ENCODE measurements at regions not wholly inside any gene's neighbourhood (a gene's known extent, or its start where the extent isn't known, plus 50 kb on each side); places are given as distances from the start of the nearest gene placed in this dataset.

DNA sequence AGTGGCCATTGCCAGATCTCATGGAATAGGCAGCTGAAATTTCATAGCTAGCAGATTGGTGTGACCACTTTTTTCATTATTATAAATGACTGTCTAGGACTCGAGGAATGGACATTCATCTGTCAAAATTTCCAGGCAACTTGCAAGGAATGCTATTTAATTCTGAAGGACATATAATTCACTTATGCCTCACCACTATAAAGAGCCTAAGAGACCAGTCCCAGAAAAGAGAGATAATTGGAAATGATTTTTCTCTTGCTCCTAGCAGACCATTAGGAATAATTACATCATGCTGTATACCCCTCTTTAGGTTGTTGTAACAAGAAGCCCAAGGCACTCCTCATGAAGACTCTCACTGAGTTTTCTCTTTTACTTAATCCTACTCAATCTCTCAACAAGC is 557.4 kb upstream of the RAB6C start:
- DNase-seq (ENCODE audit: insufficient read length, low spot score): no peak
- TF ChIP-seq POLR2A (IDR thresholded peaks at IDR 0.05; ENCODE audit: low read depth, low read length) (no peak), SPI1 (IDR thresholded peaks at IDR 0.05; ENCODE audit: low read depth, low read length) (no peak), POU2F2 (IDR thresholded peaks at IDR 0.05; ENCODE audit: low read depth, low read length) (no peak), POLR2AphosphoS5 (IDR thresholded peaks at IDR 0.05; ENCODE audit: low read depth, low read length) (no peak), TAF1 (IDR thresholded peaks at IDR 0.05; ENCODE audit: low read depth, low read length) (no peak), PAX5 (IDR thresholded peaks at IDR 0.05; ENCODE audit: insufficient read depth, low read length, severe bottlenecking) (no peak)
- no peak for FAIRE-seq

DNA sequence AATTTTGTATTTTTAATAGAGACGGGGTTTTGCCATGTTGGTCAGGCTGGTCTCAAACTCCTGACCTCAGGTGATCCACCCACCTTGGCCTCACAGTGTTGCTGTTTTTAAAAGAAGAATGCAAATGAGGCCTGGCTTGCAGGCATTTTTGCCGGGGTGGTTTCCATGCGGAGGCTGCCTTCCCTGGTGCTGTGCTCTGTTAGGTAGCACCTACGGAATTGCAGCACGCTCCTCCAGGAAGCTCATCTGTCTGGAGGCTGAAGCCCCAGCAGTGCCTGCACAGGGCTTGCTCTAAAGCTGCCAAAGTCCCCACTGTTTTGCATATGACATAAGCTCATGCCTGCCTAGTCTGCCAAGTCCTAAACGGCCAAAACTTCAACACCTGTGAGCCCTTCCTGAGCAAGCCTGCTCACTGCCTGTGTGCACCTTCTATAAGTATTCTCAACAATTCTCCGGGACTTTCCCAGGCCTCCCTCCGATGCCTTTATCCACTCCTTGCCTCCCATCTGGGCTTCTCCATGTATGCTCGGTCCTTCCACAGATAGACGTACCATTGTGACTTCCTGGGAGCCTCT is 551.3 kb upstream of the RAB6C start:
- TF ChIP-seq POU2F2 (IDR thresholded peaks at IDR 0.05; ENCODE audit: low read depth, low read length) (no peak), SPI1 (IDR thresholded peaks at IDR 0.05; ENCODE audit: low read depth, low read length) (no peak)
- FAIRE-seq (no peak), DNase-seq (ENCODE audit: insufficient read length, low spot score) (no peak)

DNA sequence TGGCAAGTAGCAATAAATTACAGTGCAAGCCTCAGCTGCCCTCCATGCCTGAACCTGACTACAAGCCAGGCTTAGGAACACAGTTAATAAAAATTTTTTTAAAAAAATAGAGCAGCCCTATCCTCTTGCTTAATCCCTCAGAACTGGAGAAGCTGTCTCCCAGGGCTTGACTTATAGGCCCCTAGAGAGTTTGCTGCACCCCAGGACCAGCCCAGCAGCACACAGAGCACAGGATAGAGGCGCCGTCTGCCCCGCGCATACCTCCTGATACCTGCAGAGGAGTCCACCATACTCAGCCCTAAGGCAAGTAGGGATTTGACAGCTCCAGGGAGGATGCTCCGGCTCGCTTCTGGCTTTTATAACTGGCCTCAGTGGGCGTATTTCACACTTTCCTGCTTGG is 548.6 kb upstream of the RAB6C start:
- FAIRE-seq: no peak
- DNase-seq (ENCODE audit: insufficient read length, low spot score): no peak

DNA sequence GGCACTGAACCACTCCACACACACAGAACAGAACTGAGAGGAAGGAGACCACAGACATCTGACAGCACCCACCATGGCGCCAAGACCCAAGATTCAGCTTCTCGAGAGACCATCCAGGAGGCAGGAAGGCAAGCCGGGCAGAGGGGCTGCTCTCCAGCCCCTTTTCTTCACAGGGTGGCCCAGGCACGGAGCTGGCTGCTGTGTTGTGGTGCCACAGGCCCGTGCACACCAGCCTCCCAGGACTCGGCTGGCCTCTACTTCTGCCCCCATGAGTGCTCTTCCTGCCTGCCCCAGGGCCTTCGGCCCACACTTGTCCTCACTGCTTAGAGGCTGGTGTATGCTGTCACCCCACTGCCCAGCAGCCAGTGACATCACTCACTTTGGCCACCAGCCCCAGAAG is 547.6 kb upstream of the RAB6C start:
- TF ChIP-seq POLR2A (IDR thresholded peaks at IDR 0.05; ENCODE audit: low read depth, low read length) (no peak), POLR2AphosphoS5 (IDR thresholded peaks at IDR 0.05; ENCODE audit: low read depth, low read length) (no peak), SPI1 (IDR thresholded peaks at IDR 0.05; ENCODE audit: low read depth, low read length) (no peak), PAX5 (IDR thresholded peaks at IDR 0.05; ENCODE audit: insufficient read depth, low read length, severe bottlenecking) (no peak), POU2F2 (IDR thresholded peaks at IDR 0.05; ENCODE audit: low read depth, low read length) (no peak), TAF1 (IDR thresholded peaks at IDR 0.05; ENCODE audit: low read depth, low read length) (no peak)
- no peak for FAIRE-seq
- DNase-seq (ENCODE audit: insufficient read length, low spot score): no peak

More for the DNA sequence above, 548.6 kb upstream of the RAB6C start:
- TF ChIP-seq POLR2A (IDR thresholded peaks at IDR 0.05; ENCODE audit: low read depth, low read length) (no peak), POU2F2 (IDR thresholded peaks at IDR 0.05; ENCODE audit: low read depth, low read length) (no peak), POLR2AphosphoS5 (IDR thresholded peaks at IDR 0.05; ENCODE audit: low read depth, low read length) (no peak), SPI1 (IDR thresholded peaks at IDR 0.05; ENCODE audit: low read depth, low read length) (no peak), TAF1 (IDR thresholded peaks at IDR 0.05; ENCODE audit: low read depth, low read length) (no peak), PAX5 (IDR thresholded peaks at IDR 0.05; ENCODE audit: insufficient read depth, low read length, severe bottlenecking) (no peak)

DNA sequence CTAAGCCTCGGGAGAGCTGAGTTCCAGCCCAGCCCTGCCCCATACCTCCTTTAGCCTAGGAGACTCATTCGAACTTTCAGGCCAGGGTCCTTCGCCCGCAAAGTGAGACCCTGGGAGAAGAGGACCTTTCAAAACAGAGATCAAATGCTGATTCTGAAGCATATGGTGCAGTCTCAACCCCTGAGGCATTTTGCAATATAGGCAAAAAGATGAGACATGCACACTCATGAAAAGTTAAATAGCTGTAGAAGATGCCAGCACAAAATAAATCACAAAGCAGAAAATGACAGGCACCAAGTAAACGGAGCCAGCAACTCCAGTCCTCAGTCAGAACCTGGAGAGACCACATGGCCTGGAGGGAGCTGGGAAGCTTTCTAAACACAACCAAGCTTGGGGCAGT is 542.7 kb upstream of the RAB6C start:
- no peak for TF ChIP-seq POLR2AphosphoS5 (IDR thresholded peaks at IDR 0.05; ENCODE audit: low read depth, low read length)
- TF ChIP-seq SPI1 (IDR thresholded peaks at IDR 0.05; ENCODE audit: low read depth, low read length): no peak
- no peak for TF ChIP-seq POU2F2 (IDR thresholded peaks at IDR 0.05; ENCODE audit: low read depth, low read length)
- TF ChIP-seq TAF1 (IDR thresholded peaks at IDR 0.05; ENCODE audit: low read depth, low read length): no peak
- DNase-seq (ENCODE audit: insufficient read length, low spot score) (no peak), FAIRE-seq (no peak)

DNA sequence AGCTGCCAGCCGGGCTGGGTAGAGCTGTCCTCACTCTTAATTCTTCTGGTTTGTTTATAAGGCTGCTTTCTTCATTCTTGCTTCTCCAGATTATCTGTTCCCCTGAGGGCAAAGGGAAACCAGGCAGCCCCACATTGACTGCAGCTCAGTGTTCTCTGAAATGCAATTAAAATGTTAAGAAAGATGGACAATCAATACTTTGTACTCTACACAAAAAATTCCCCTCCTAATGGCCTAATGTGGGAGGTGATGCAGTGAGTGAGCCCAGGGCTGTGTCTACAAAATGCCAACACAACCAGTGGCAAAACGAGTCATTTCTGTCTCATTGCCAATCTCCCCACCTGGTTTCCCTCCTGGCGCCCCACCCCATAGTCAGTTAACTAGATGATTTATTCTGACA is 541.7 kb upstream of the RAB6C start:
- FAIRE-seq: no peak
- no peak for DNase-seq (ENCODE audit: insufficient read length, low spot score)
- TF ChIP-seq POU2F2 (IDR thresholded peaks at IDR 0.05; ENCODE audit: low read depth, low read length) (no peak), PAX5 (IDR thresholded peaks at IDR 0.05; ENCODE audit: insufficient read depth, low read length, severe bottlenecking) (no peak), POLR2A (IDR thresholded peaks at IDR 0.05; ENCODE audit: low read depth, low read length) (no peak), POLR2AphosphoS5 (IDR thresholded peaks at IDR 0.05; ENCODE audit: low read depth, low read length) (no peak), TAF1 (IDR thresholded peaks at IDR 0.05; ENCODE audit: low read depth, low read length) (no peak), SPI1 (IDR thresholded peaks at IDR 0.05; ENCODE audit: low read depth, low read length) (no peak)

DNA sequence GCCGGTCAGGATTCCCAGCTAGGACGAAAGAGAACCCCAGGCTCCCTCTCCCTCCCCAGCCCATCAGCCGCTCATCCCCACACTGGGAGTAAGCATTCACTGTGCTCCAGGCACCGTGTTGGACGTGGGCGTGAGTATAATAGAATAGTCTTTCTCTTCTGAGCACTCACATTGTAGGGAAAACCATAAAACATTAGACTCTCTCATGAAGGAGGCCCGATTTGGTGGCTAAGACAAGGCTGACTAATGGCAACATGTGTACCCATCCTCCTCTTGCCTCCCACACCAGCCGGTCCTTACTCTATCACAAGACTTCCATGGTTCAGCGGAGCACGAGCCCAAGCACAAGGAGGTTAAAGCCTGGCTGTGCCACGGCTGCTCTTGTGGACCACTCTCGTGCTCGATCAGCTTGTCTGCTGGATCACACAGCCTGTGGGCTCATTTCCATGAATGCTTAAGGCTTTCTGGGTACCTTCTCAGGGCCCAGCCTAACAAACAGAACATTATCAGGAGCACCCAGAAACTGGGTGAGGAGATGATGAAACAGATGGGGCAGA is 540.9 kb upstream of the RAB6C start:
- FAIRE-seq: no peak
- no peak for DNase-seq (ENCODE audit: insufficient read length, low spot score)
- TF ChIP-seq POLR2AphosphoS5 (IDR thresholded peaks at IDR 0.05; ENCODE audit: low read depth, low read length) (no peak), TAF1 (IDR thresholded peaks at IDR 0.05; ENCODE audit: low read depth, low read length) (no peak), POLR2A (IDR thresholded peaks at IDR 0.05; ENCODE audit: low read depth, low read length) (no peak), SPI1 (IDR thresholded peaks at IDR 0.05; ENCODE audit: low read depth, low read length) (no peak), PAX5 (IDR thresholded peaks at IDR 0.05; ENCODE audit: insufficient read depth, low read length, severe bottlenecking) (no peak), POU2F2 (IDR thresholded peaks at IDR 0.05; ENCODE audit: low read depth, low read length) (no peak)

DNA sequence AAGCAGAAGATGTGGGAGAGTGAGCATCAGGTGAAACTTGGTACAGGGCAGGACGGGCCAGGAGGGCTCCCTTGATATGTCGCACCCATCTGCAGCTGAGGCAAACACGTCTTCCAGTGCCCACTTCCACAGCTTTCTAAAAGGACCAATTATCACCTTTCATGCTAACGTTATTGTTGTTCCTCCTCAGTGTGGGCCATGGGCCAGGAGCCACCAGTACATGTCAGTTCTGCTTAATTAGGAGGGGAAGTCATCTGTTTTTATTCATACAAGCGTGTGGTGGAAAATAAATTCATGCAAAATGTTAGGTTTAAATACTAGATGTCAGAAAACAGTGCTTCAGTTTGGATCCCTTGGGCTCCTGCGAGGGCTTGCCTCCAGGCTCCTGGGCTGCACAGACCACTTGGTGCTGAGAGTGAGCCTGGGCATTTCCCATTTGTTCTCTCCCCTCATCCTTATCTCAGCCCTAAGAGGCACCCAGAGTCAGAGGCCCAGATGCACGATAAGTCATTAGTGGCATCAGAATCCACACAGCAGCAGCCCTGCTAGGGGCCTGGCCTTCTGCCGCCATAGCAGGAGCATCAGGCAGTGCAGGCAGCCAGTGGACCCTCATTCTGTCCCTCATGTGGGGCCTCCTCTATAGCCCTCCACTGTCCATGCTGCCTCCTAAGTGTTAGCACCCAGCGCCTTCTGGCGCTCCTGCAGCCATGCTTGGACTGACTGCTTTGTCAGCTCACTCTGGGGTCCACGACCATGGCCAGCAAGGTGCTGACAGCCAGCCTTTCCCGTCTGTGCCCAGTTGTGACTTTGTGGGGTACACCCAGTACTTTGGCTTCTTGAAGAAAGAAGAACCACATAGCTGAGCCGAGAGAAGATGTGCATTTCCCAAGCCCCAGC is 539.8 kb upstream of the RAB6C start:
- TF ChIP-seq POLR2AphosphoS5 (IDR thresholded peaks at IDR 0.05; ENCODE audit: low read depth, low read length): no peak
- no peak for TF ChIP-seq POLR2A (IDR thresholded peaks at IDR 0.05; ENCODE audit: low read depth, low read length)
- TF ChIP-seq SPI1 (IDR thresholded peaks at IDR 0.05; ENCODE audit: low read depth, low read length): no peak
- TF ChIP-seq POU2F2 (IDR thresholded peaks at IDR 0.05; ENCODE audit: low read depth, low read length): no peak
- TF ChIP-seq TAF1 (IDR thresholded peaks at IDR 0.05; ENCODE audit: low read depth, low read length): no peak
- TF ChIP-seq PAX5 (IDR thresholded peaks at IDR 0.05; ENCODE audit: insufficient read depth, low read length, severe bottlenecking): no peak
- no peak for FAIRE-seq
- DNase-seq (ENCODE audit: insufficient read length, low spot score): no peak

DNA sequence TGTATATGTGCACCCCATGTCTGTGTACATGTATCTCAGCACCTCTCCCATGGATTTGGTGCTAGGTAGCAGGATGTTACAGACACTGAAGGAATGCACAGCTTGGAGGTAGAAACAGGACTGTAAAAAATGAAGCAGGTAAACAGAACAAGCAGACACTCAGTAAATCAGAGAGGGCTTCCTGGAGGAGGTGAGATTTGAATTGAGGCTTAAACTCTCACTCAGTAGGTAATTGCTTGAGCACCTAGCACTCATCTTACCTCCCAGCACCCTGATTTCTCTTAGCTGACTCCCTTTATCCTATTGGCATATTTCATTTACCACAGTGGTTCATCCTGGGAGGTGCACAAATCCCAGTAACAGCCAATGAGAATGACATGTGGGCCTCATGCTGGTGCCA is 537.9 kb upstream of the RAB6C start:
- FAIRE-seq: no peak
- TF ChIP-seq POLR2A (IDR thresholded peaks at IDR 0.05; ENCODE audit: low read depth, low read length): no peak
- no peak for TF ChIP-seq SPI1 (IDR thresholded peaks at IDR 0.05; ENCODE audit: low read depth, low read length)
- TF ChIP-seq POU2F2 (IDR thresholded peaks at IDR 0.05; ENCODE audit: low read depth, low read length): no peak
- no peak for TF ChIP-seq TAF1 (IDR thresholded peaks at IDR 0.05; ENCODE audit: low read depth, low read length)
- TF ChIP-seq POLR2AphosphoS5 (IDR thresholded peaks at IDR 0.05; ENCODE audit: low read depth, low read length): no peak
- no peak for TF ChIP-seq PAX5 (IDR thresholded peaks at IDR 0.05; ENCODE audit: insufficient read depth, low read length, severe bottlenecking)
- DNase-seq (ENCODE audit: insufficient read length, low spot score): no peak
